ENCODE measurements at regions not wholly inside any gene's neighbourhood (a gene's known extent, or its start where the extent isn't known, plus 50 kb on each side); places are given as distances from the start of the nearest gene placed in this dataset.

DNA sequence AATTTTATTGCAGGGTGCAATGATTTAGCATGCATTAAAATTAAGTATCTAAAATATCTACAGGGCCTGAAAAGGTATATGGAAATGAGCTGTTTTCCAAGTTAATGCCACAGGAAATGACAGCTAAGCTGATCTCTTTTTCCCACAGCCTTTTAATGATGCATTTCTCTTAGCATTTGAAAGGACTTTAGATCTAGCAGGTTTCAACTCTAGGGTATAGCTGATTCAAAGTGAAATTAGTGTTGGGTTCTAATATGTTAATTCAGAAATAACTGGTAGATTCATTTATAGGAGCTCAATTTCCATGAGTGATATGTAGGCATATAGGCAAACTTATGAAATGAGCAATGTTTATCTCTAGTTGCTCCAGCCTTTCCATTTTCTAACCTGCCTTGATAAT lies 274.2 kb downstream of the CASP12 start:
- TF ChIP-seq YY1 (IDR thresholded peaks at IDR 0.05; ENCODE audit: low read depth) (no peak), NFIC (IDR thresholded peaks at IDR 0.05) (no peak), CREB1 (IDR thresholded peaks at IDR 0.05; ENCODE audit: low read depth) (no peak), FOXM1 (IDR thresholded peaks at IDR 0.05; ENCODE audit: borderline replicate concordance, low read depth) (no peak), CEBPB (IDR thresholded peaks at IDR 0.05) (no peak), TCF12 (IDR thresholded peaks at IDR 0.05; ENCODE audit: low read depth) (no peak), ZBTB7A (IDR thresholded peaks at IDR 0.05; ENCODE audit: low read depth) (no peak), TAF1 (IDR thresholded peaks at IDR 0.05; ENCODE audit: low read depth) (no peak)
- TF ChIP-seq, protein P1, sequence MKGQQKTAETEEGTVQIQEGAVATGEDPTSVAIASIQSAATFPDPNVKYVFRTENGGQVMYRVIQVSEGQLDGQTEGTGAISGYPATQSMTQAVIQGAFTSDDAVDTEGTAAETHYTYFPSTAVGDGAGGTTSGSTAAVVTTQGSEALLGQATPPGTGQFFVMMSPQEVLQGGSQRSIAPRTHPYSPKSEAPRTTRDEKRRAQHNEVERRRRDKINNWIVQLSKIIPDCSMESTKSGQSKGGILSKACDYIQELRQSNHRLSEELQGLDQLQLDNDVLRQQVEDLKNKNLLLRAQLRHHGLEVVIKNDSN (IDR thresholded peaks at IDR 0.05) = no peak
- TF ChIP-seq, protein P2, sequence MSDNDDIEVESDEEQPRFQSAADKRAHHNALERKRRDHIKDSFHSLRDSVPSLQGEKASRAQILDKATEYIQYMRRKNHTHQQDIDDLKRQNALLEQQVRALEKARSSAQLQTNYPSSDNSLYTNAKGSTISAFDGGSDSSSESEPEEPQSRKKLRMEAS (IDR thresholded peaks at IDR 0.05) = no peak

DNA sequence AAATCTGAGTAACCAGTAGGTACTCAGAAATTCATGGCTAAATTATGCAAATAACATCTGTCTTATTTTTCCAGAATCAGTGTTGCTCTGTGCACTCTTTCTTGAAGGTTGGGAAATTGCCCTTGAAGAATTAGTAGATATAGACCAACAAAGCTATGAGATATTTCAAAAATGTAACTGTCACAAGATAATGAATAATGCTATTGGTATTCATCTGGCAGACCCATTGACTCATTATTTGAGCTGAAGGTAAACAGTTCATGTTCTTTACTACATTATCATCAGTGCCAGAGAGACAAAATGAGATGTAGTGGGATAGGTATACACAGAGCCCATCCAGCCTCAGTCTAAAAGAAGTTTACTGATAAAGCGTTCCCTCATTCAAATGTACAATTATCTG lies 274.7 kb downstream of the CASP12 start:
- TF ChIP-seq, protein P1 (IDR thresholded peaks at IDR 0.05) = no peak
- TF ChIP-seq EP300 (IDR thresholded peaks at IDR 0.05; ENCODE audit: borderline replicate concordance) (no peak), TCF12 (IDR thresholded peaks at IDR 0.05; ENCODE audit: low read depth) (no peak), CREB1 (IDR thresholded peaks at IDR 0.05; ENCODE audit: low read depth) (no peak), ZBTB7A (IDR thresholded peaks at IDR 0.05; ENCODE audit: low read depth) (no peak), EGR1 (IDR thresholded peaks at IDR 0.05) (no peak), NFIC (IDR thresholded peaks at IDR 0.05) (no peak), TEAD4 (IDR thresholded peaks at IDR 0.05) (no peak), YY1 (IDR thresholded peaks at IDR 0.05; ENCODE audit: low read depth) (no peak), CEBPB (IDR thresholded peaks at IDR 0.05) (no peak), TAF1 (IDR thresholded peaks at IDR 0.05; ENCODE audit: low read depth) (no peak), RAD21 (IDR thresholded peaks at IDR 0.05; ENCODE audit: low read depth) (no peak), REST (IDR thresholded peaks at IDR 0.05; ENCODE audit: low read depth) (no peak), FOXM1 (IDR thresholded peaks at IDR 0.05; ENCODE audit: borderline replicate concordance, low read depth) (no peak)
- TF ChIP-seq, protein P2 (IDR thresholded peaks at IDR 0.05) = no peak

- TF ChIP-seq CEBPB (IDR thresholded peaks at IDR 0.05) (no peak), YY1 (IDR thresholded peaks at IDR 0.05; ENCODE audit: low read depth) (no peak), CREB1 (IDR thresholded peaks at IDR 0.05; ENCODE audit: low read depth) (no peak), TAF1 (IDR thresholded peaks at IDR 0.05; ENCODE audit: low read depth) (no peak)
- TF ChIP-seq, protein P2 (IDR thresholded peaks at IDR 0.05) = no peak
- TF ChIP-seq, protein P1 (IDR thresholded peaks at IDR 0.05) = no peak
Observed at GRCh38 chr11:104620991-104621390, 277.3 kb downstream of the CASP12 start.

DNA sequence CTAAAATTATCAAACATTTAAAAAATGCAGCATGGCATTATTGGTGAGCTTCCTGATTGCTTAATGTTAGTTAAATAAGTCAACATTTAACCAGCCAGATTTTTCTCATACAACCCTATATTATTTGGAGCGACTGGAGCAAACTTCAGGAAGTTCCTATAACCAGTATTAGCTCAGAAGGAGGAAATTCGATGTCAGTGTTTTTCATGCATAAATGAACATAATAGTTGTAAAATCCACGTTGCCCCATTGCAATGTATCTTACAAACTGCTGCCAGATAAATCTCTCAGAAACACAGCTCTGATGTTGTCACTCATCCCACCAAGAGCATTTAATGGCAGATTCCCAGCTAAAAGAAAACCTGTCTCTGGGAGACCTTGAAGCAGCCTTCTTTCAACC lies 278.5 kb downstream of the CASP12 start:
- TF ChIP-seq REST (IDR thresholded peaks at IDR 0.05; ENCODE audit: low read depth) (no peak), RAD21 (IDR thresholded peaks at IDR 0.05; ENCODE audit: low read depth) (no peak), CREB1 (IDR thresholded peaks at IDR 0.05; ENCODE audit: low read depth) (no peak), TEAD4 (IDR thresholded peaks at IDR 0.05) (no peak), EGR1 (IDR thresholded peaks at IDR 0.05) (no peak), ZBTB7A (IDR thresholded peaks at IDR 0.05; ENCODE audit: low read depth) (no peak), EP300 (IDR thresholded peaks at IDR 0.05; ENCODE audit: borderline replicate concordance) (no peak), YY1 (IDR thresholded peaks at IDR 0.05; ENCODE audit: low read depth) (no peak), FOXM1 (IDR thresholded peaks at IDR 0.05; ENCODE audit: borderline replicate concordance, low read depth) (no peak), NFIC (IDR thresholded peaks at IDR 0.05) (no peak), CEBPB (IDR thresholded peaks at IDR 0.05) (no peak), TAF1 (IDR thresholded peaks at IDR 0.05; ENCODE audit: low read depth) (no peak), TCF12 (IDR thresholded peaks at IDR 0.05; ENCODE audit: low read depth) (no peak)
- TF ChIP-seq, protein P1 (IDR thresholded peaks at IDR 0.05) = no peak
- TF ChIP-seq, protein P2 (IDR thresholded peaks at IDR 0.05) = no peak

GRCh38 chr11:104618954-104619353 lies 279.3 kb downstream of the CASP12 start:
- TF ChIP-seq REST (IDR thresholded peaks at IDR 0.05; ENCODE audit: low read depth) = no peak
- TF ChIP-seq CEBPB (IDR thresholded peaks at IDR 0.05) = no peak
- TF ChIP-seq FOXM1 (IDR thresholded peaks at IDR 0.05; ENCODE audit: borderline replicate concordance, low read depth) = no peak
